ENCODE measurements at regions not wholly inside any gene's neighbourhood (a gene's known extent, or its start where the extent isn't known, plus 50 kb on each side); places are given as distances from the start of the nearest gene placed in this dataset.

DNA sequence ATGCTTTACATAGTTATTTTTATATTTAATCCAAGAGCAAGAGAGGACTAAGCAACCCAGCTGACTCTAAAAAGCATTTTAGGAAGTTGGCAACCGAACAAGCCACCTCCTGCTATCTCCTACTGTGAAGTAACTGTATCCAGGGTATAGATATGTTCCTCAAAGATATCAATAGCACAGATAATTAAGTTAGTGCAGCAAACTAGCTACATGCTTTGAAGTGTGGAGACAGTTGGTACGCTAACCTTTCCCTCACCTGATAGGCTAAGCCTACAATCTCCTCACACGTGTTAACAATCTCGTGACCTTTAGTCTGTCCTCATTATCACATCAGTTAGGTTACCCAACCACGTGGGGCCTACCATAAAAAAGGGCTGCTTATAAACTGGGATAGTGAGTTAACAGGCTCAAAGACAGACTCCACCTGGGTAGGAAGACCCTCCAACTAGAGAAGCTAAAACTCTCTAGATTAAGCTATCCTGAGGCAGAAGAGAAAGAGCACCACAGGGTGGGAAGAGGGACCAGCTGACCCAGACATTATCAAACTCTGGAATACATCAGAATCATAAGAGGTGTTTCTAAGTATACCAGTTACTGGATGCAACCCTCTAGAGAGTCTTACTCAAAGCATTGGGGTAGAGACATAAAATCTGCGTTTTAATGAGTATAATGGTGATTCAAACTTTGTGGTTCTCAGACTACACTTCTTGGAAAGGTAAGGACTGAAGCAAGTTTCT lies 340.1 kb upstream of the ESRRG start:
- Histone ChIP-seq H3K4me2 (ENCODE audit: insufficient read depth, low read length) (no peak overlapping the region), H3K4me1 (replicated peaks in 1 of 2; ENCODE audit: control insufficient read depth in 2 of 2, insufficient read depth in 2 of 2, low read length in 2 of 2) (no peaks in the 10 kb centered on the region), H3K79me2 (ENCODE audit: control insufficient read depth, insufficient read depth, low read length) (no peaks in the 10 kb centered on the region), H3K9me1 (ENCODE audit: control insufficient read depth, insufficient read depth, low read length) (no peaks in the 10 kb centered on the region), H3K9ac (ENCODE audit: insufficient read depth in 1 of 2, low read depth in 2 of 2, low read length in 2 of 2) (no peak overlapping the region), H2AFZ (ENCODE audit: low read depth, low read length) (no peak overlapping the region), H3K4me3 (no peak overlapping the region), H3K36me3 (ENCODE audit: control insufficient read depth, insufficient read depth, low read length) (no peaks in the 10 kb centered on the region), H3K27me3 (ENCODE audit: control insufficient read depth in 2 of 2, insufficient read depth in 2 of 2, low read length in 2 of 2) (no peaks in the 10 kb centered on the region), H3K9me3 (replicated peaks; ENCODE audit: control insufficient read depth, insufficient read depth, low read depth, low read length) (peaks cover 6% of the 10 kb centered on the region; the same call in 1 of the 2 replicates), H4K20me1 (replicated peaks; ENCODE audit: control insufficient read depth, insufficient read depth, low read length) (no peaks in the 10 kb centered on the region), H3K27ac (ENCODE audit: extremely low read depth, low read depth, low read length) (no peak overlapping the region)
- ATAC-seq, result no peak
- FAIRE-seq, result no peak
- intact Hi-C loops (cut with micrococcal nuclease) (no loop called here), in situ Hi-C loops (cut with MboI) (no loop called here)
- 1% methylated on average over 6 of the region's 6 CpGs for WGBS (ENCODE audit: insufficient coverage, low coverage, missing lambda C conversion rate)
- TF ChIP-seq ZNF23 (CRISPR knock-in tag; IDR thresholded peaks at IDR 0.05), result no peak
- TF ChIP-seq SRSF3 (IDR thresholded peaks at IDR 0.05; ENCODE audit: insufficient read depth, low read length), result no peak
- no peak for DNase-seq (ENCODE audit: extremely low read depth in 1 of 4, low spot score in 3 of 4)
- no TSS peak for BruUV-seq (replicated peaks)
- CTCF ChIA-PET (ENCODE audit: low intra/inter-chr PET ratio), result no interaction called here
- POLR2A ChIA-PET, result no interaction called here

DNA sequence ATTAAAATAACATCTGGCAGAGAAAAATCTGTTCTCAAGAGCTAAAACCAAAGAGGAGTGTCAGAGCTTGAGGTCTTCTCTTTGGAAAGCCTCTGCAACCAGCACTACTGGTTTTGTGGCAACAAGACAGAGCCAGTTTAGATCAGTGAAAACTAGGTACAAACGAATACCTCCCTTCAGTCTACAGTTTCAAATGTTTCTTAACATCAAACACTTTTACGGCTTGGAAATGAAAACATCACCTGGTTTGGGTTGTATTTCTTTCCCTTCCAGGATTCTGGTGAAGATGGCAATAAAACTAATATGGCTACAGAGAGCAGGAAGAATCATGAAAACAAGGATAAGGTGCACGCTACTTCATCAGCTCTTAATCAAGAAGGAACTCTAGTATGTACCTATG lies 339.4 kb upstream of the ESRRG start:
- intact Hi-C loops (cut with micrococcal nuclease), result no loop called here
- Histone ChIP-seq H2AFZ (ENCODE audit: low read depth, low read length) (no peak overlapping the region), H3K9me1 (ENCODE audit: control insufficient read depth, insufficient read depth, low read length) (no peaks in the 10 kb centered on the region), H3K9me3 (replicated peaks; ENCODE audit: control insufficient read depth, insufficient read depth, low read depth, low read length) (peaks cover 6% of the 10 kb centered on the region; the same call in 1 of the 2 replicates), H3K4me1 (replicated peaks in 1 of 2; ENCODE audit: control insufficient read depth in 2 of 2, insufficient read depth in 2 of 2, low read length in 2 of 2) (no peaks in the 10 kb centered on the region), H3K4me3 (no peak overlapping the region), H3K4me2 (ENCODE audit: insufficient read depth, low read length) (no peak overlapping the region), H4K20me1 (replicated peaks; ENCODE audit: control insufficient read depth, insufficient read depth, low read length) (no peaks in the 10 kb centered on the region), H3K9ac (ENCODE audit: insufficient read depth in 1 of 2, low read depth in 2 of 2, low read length in 2 of 2) (no peak overlapping the region), H3K27ac (ENCODE audit: extremely low read depth, low read depth, low read length) (no peak overlapping the region), H3K36me3 (ENCODE audit: control insufficient read depth, insufficient read depth, low read length) (no peaks in the 10 kb centered on the region), H3K27me3 (ENCODE audit: control insufficient read depth in 2 of 2, insufficient read depth in 2 of 2, low read length in 2 of 2) (no peaks in the 10 kb centered on the region), H3K79me2 (ENCODE audit: control insufficient read depth, insufficient read depth, low read length) (no peaks in the 10 kb centered on the region)
- 0% methylated on average over 3 of the region's 3 CpGs for WGBS (ENCODE audit: insufficient coverage, low coverage, missing lambda C conversion rate)
- FAIRE-seq, result no peak
- DNase-seq (ENCODE audit: extremely low read depth in 1 of 4, low spot score in 3 of 4), result no peak
- in situ Hi-C loops (cut with MboI), result no loop called here
- ChIA-PET POLR2A (no interaction called here), CTCF (ENCODE audit: low intra/inter-chr PET ratio) (no interaction called here)
- no peak for ATAC-seq
- BruUV-seq (replicated peaks), result no TSS peak
- no peak for TF ChIP-seq HDGF (IDR thresholded peaks at IDR 0.05)
- TF ChIP-seq ASH1L (IDR thresholded peaks at IDR 0.05; ENCODE audit: borderline replicate concordance, low read depth, partially characterized antibody), result no peak
- TF ChIP-seq ILK (tag; IDR thresholded peaks at IDR 0.05; ENCODE audit: borderline replicate concordance, low read depth), result no peak
- TF ChIP-seq, protein P1, sequence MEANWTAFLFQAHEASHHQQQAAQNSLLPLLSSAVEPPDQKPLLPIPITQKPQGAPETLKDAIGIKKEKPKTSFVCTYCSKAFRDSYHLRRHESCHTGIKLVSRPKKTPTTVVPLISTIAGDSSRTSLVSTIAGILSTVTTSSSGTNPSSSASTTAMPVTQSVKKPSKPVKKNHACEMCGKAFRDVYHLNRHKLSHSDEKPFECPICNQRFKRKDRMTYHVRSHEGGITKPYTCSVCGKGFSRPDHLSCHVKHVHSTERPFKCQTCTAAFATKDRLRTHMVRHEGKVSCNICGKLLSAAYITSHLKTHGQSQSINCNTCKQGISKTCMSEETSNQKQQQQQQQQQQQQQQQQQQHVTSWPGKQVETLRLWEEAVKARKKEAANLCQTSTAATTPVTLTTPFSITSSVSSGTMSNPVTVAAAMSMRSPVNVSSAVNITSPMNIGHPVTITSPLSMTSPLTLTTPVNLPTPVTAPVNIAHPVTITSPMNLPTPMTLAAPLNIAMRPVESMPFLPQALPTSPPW (CRISPR knock-in tag; IDR thresholded peaks at IDR 0.05), result no peak
- no peak for TF ChIP-seq NR2C2 (CRISPR knock-in tag; IDR thresholded peaks at IDR 0.05)
- no peak for TF ChIP-seq NR2C2 (tag; IDR thresholded peaks at IDR 0.05)
- no peak for TF ChIP-seq ZNF408 (CRISPR knock-in tag; IDR thresholded peaks at IDR 0.05; ENCODE audit: low read depth)
- no peak for TF ChIP-seq ERF (CRISPR knock-in tag; IDR thresholded peaks at IDR 0.05)
- TF ChIP-seq ZNF41 (CRISPR knock-in tag; conservative IDR thresholded peaks at IDR 0.05), result no peak
- TF ChIP-seq ZSCAN32 (CRISPR knock-in tag; IDR thresholded peaks at IDR 0.05), result no peak
- TF ChIP-seq TCFL5 (CRISPR knock-in tag; conservative IDR thresholded peaks at IDR 0.05), result no peak
- no peak for TF ChIP-seq CC2D1A (IDR thresholded peaks at IDR 0.05)
- TF ChIP-seq KDM2B (CRISPR knock-in tag; IDR thresholded peaks at IDR 0.05), result no peak
- TF ChIP-seq ZNF324 (CRISPR knock-in tag; IDR thresholded peaks at IDR 0.05), result no peak
- no peak for TF ChIP-seq ZNF431 (CRISPR knock-in tag; IDR thresholded peaks at IDR 0.05)
